HUES48 (cell line): ENCODE measurements at regions not wholly inside any gene's neighbourhood (a gene's known extent, or its start where the extent isn't known, plus 50 kb on each side); places are given as distances from the start of the nearest gene placed in this dataset.

Experiments
- H3K27ac ChIP-seq: one replicate; pipeline ENCODE4 v1.7.0; 2013; ENCODE audit warnings: low read depth, low read length, inconsistent platforms
- H3K27me3 ChIP-seq: 2 replicates; pipeline ENCODE4 v1.6.1; 2013; ENCODE audit warnings: mild to moderate bottlenecking, low read length; ENCODE audit not compliant: control insufficient read depth, insufficient read depth
- H3K36me3 ChIP-seq: 2 replicates; pipeline ENCODE4 v1.6.1; 2013; ENCODE audit warnings: low read length; ENCODE audit not compliant: control insufficient read depth, insufficient read depth
- H3K4me1 ChIP-seq: 2 replicates; pipeline ENCODE4 v1.6.1; 2013; ENCODE audit warnings: mild to moderate bottlenecking, low read length; ENCODE audit not compliant: control insufficient read depth, insufficient read depth
- H3K4me3 ChIP-seq: 2 replicates; pipeline ENCODE4 v1.5.1; 2013; ENCODE audit warnings: mild to moderate bottlenecking, low read depth, low read length
- H3K9ac ChIP-seq: 2 replicates; pipeline ENCODE4 v1.6.1; 2013; ENCODE audit warnings: mild to moderate bottlenecking, low read depth, low read length, moderate library complexity
- H3K9me3 ChIP-seq: 2 replicates; pipeline ENCODE4 v1.6.1; 2013; ENCODE audit warnings: low read length; ENCODE audit not compliant: control insufficient read depth, insufficient read depth

DNA sequence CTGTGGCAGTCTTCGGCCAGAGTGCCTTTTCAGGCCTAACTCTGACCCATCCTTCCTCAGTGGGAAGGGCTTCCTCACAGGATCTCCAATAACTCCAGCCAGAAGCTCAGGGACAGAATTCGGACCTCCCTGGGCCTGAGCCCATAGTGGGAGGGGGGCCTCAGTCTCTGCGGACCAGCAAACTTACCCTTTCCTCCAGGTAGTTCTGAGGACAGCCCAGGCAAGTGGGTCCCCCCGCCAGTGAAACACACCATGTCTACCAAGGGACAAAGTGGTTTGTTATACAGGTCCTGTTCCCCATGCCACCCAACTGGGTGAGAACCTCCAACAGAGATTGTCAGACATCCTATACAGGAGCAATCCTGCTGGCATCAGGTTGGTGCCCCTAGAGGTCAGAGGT is 350.4 kb downstream of the RAB28 start:
- no peaks in the 10 kb centered on the region for H3K9me3 ChIP-seq
- H3K36me3 ChIP-seq, result no peaks in the 10 kb centered on the region
- no peak overlapping the region for H3K27ac ChIP-seq
- H3K4me1 ChIP-seq, result no peaks in the 10 kb centered on the region
- no peaks in the 10 kb centered on the region for H3K27me3 ChIP-seq
- H3K9ac ChIP-seq, result no peak overlapping the region
- no peak overlapping the region for H3K4me3 ChIP-seq

DNA sequence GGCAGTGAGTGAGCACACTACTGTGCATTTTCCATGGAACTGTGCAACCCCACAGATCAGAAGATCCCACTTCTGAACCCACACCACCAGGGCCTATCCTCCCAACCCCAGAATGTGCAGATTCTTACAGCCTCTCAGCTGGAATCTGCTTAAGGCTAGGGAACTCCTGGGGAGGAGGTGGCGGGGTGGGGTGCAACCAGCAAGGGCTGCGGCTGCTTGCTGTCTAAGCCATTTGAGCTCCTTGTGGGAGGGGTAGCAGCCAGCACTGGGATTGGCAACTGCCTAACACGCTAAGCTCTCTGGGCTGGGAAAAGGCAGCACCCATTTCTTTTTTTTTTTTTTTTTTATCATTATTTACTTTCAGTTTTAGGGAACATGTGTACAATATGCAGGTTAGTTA is 353.3 kb downstream of the RAB28 start:
- H3K9me3 ChIP-seq, result no peaks in the 10 kb centered on the region
- H3K36me3 ChIP-seq, result no peaks in the 10 kb centered on the region
- H3K27me3 ChIP-seq, result no peaks in the 10 kb centered on the region
- H3K9ac ChIP-seq, result no peak overlapping the region
- H3K4me3 ChIP-seq, result no peak overlapping the region
- H3K27ac ChIP-seq, result no peak overlapping the region
- H3K4me1 ChIP-seq, result no peaks in the 10 kb centered on the region

DNA sequence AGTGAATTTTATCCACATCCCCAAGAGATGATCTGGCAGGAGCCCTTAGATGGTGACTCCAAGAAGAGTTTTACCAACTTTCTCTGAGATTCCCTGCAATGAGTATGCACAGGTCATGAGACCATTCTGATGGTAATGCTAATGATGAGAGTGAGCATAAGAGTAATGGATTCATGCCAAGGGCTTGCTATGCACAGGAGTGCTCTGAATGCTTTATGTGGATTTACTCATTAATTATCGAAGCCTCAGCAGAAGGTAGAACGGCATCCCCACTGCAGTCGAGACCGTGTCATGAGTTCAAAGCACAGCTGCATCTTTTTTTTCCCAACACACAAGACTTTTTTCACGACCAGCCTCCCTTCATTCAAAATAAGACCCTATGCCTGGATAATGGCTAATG is 355.0 kb downstream of the RAB28 start:
- Histone ChIP-seq H3K27ac (no peak overlapping the region), H3K4me1 (no peaks in the 10 kb centered on the region)

DNA sequence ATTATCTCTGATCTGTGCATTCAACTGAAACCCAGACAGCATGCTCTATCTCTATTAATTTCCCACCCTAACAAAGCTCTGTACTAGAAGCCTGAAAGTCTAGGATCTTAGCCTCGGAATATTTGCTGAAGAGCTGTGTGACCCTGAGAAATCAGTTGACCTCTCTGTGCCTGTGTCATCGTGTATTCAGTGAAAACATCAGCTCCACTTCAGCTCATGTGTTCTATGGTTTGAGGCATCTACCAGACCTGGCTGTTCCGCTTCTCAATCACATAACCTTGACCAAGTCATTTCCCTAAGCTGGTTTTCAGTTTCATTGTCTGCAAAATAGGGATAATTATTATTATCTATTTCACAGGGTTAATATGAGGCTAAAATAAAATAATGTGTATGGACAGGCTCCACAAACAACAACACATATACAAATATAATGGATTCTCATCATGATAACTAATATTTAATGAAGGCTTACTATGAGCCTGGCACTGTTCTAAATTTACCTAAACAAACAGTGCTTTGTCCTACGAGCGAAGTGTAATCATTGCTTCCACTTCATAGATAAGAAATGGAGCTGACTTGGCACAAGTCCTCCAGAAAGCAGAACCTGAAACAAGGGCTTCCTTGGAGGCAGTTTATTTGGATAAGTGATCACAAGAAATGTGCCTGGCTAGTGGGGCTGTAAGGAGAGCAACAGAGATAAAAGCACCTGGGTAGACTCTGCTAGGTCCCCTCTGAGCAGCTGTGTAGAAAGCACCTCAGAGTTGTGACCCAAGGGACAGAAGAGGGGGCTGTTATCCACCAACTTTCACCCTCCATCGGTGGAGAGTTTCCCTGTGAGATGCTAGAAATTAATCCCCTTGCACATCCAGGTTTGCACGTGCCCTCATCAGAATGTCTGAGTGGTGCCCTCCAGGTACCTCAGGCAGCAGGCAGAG is 356.9 kb downstream of the RAB28 start:
- Histone ChIP-seq H3K9me3 (no peaks in the 10 kb centered on the region), H3K27me3 (no peaks in the 10 kb centered on the region), H3K4me3 (no peak overlapping the region), H3K9ac (no peak overlapping the region), H3K36me3 (no peaks in the 10 kb centered on the region), H3K4me1 (no peaks in the 10 kb centered on the region), H3K27ac (no peak overlapping the region)

More for the DNA sequence above, 355.0 kb downstream of the RAB28 start:
- Histone ChIP-seq H3K9me3 (no peaks in the 10 kb centered on the region), H3K36me3 (no peaks in the 10 kb centered on the region), H3K4me3 (no peak overlapping the region), H3K27me3 (no peaks in the 10 kb centered on the region), H3K9ac (no peak overlapping the region)

DNA sequence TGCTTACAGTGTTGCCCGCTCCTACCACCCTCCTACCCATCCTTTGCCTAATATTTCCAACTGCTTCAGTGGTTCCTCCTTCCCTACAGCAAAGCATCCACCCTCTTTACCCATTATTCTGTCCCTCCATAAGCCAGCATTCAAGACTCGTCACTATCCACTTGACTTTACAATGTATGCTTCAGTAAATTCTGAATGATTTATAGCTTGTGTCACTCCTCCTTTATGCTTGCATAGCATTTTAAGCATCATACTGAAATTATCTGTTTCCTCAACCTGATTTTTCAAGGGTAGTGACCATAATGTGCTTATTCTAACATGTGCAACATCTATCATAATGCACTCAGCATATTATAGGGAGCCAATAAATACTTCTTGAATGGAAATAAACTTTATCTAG is 365.5 kb downstream of the RAB28 start:
- no peak overlapping the region for H3K9ac ChIP-seq
- no peaks in the 10 kb centered on the region for H3K27me3 ChIP-seq
- no peaks in the 10 kb centered on the region for H3K36me3 ChIP-seq
- H3K27ac ChIP-seq, result no peak overlapping the region
- H3K9me3 ChIP-seq, result no peaks in the 10 kb centered on the region
- no peaks in the 10 kb centered on the region for H3K4me1 ChIP-seq
- H3K4me3 ChIP-seq, result no peak overlapping the region

DNA sequence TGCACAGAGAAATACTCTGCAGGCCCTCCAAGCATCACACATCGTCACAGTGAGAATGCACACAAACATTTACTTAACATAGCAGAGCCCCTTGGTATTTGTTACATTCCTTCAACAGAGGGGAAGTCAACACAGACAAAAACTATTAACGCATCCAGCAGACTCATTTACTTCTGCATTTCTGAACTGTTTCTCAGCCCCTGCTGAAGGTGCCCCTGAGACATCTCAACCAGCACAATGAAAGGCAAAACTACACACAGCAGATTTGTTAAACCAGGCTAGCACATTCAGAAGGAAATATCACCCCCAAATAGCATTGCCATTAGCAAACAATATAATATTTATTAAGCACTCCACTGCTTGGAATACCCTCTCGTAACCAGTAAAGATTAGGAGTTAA is 367.0 kb downstream of the RAB28 start:
- Histone ChIP-seq H3K27me3 (no peaks in the 10 kb centered on the region), H3K4me3 (no peak overlapping the region), H3K36me3 (no peaks in the 10 kb centered on the region), H3K9ac (no peak overlapping the region), H3K9me3 (no peaks in the 10 kb centered on the region), H3K4me1 (no peaks in the 10 kb centered on the region), H3K27ac (no peak overlapping the region)

GRCh38 chr4:13112030-13112429 is 372.1 kb downstream of the RAB28 start:
- no peaks in the 10 kb centered on the region for H3K4me1 ChIP-seq
- no peaks in the 10 kb centered on the region for H3K36me3 ChIP-seq
- no peak overlapping the region for H3K4me3 ChIP-seq
- no peaks in the 10 kb centered on the region for H3K27me3 ChIP-seq
- H3K9ac ChIP-seq, result no peak overlapping the region
- no peaks in the 10 kb centered on the region; the same call in 1 of the 2 replicates for H3K9me3 ChIP-seq
- no peak overlapping the region for H3K27ac ChIP-seq

- H3K27me3 ChIP-seq, result no peaks in the 10 kb centered on the region
- no peak overlapping the region for H3K9ac ChIP-seq
- H3K4me3 ChIP-seq, result no peak overlapping the region
- H3K4me1 ChIP-seq, result no peaks in the 10 kb centered on the region
- H3K36me3 ChIP-seq, result no peaks in the 10 kb centered on the region
- no peaks in the 10 kb centered on the region; the same call in 1 of the 2 replicates for H3K9me3 ChIP-seq
- no peak overlapping the region for H3K27ac ChIP-seq
Measured at GRCh38 chr4:13109536-13109935, 374.6 kb downstream of the RAB28 start.

- no peak overlapping the region for H3K9ac ChIP-seq
- H3K36me3 ChIP-seq, result no peaks in the 10 kb centered on the region
- H3K4me1 ChIP-seq, result no peaks in the 10 kb centered on the region
- H3K4me3 ChIP-seq, result no peak overlapping the region
- H3K9me3 ChIP-seq, result no peaks in the 10 kb centered on the region; the same call in 1 of the 2 replicates
- no peak overlapping the region for H3K27ac ChIP-seq
- H3K27me3 ChIP-seq, result no peaks in the 10 kb centered on the region
Measured at GRCh38 chr4:13108096-13108495, 376.0 kb downstream of the RAB28 start.

DNA sequence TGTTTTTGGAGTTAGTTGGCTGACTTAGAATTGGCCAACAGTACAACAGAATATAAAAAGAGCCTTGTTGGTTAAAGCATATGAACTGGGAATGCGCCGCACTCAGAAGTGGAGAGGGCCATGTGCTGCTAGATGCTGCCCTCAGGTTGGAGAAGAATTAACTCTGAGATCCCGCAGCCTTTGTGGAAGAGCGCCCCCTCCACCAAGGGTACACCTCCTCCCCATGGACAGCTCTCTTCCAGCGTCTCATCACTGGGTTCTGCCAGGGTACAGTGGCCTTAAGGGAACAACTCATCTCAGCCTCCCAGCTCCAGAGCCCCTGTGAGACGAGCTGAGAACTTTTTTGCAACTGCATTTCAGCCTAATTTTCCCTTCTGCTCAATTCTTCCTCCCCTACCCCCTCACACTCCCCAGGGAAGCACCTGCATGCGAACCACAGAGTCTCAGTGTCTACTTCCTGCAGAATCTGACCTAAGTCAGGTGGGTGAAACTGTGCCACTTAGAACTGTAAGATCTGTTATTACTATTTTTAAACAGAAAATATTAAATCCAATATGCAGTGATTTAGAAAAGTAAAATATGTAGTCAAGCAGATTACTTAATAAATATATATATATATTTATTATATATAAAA is 380.6 kb downstream of the RAB28 start:
- no peaks in the 10 kb centered on the region; the same call in 1 of the 2 replicates for H3K9me3 ChIP-seq
- H3K27me3 ChIP-seq, result no peaks in the 10 kb centered on the region
- H3K36me3 ChIP-seq, result no peaks in the 10 kb centered on the region
- H3K4me3 ChIP-seq, result no peak overlapping the region
- no peak overlapping the region for H3K9ac ChIP-seq
- H3K27ac ChIP-seq, result no peak overlapping the region
- no peaks in the 10 kb centered on the region for H3K4me1 ChIP-seq

DNA sequence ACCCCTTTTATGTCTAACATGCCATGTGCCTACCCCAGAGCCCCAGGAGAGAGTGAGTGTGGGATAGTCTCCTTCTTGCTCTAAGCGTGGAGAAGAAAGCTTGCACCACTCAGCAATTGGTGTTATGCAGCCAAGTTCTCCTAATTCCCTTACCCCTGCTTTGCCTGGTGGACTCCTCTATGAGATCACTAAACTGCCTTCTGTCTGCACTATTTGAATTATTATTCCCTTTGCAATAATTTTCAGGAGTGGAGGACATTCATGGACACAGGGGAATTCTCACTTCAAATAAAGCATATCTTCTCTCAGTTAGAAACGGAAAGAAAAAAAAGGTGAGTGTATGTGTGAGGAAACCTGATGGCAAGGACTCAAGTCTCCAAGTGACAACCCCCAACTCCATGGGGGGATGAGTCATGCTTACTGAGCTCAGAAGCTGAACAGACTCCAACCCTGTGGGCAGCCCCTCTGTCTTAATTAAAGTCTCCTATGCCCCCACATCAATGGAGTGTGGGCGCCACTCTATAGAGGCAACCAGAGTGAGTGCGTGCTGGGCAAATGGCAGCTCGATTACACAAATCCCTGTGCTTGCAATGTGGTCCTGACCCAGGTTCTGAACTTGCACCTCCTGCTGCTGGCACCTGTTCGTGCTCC is 381.9 kb downstream of the RAB28 start:
- H3K9ac ChIP-seq, result no peak overlapping the region

More for the DNA sequence above, 381.9 kb downstream of the RAB28 start:
- no peaks in the 10 kb centered on the region for H3K27me3 ChIP-seq
- no peak overlapping the region for H3K27ac ChIP-seq
- no peaks in the 10 kb centered on the region; the same call in 1 of the 2 replicates for H3K9me3 ChIP-seq
- no peak overlapping the region for H3K4me3 ChIP-seq
- H3K36me3 ChIP-seq, result no peaks in the 10 kb centered on the region
- H3K4me1 ChIP-seq, result no peaks in the 10 kb centered on the region
